Panc1 (cell line): ENCODE measurements at regions not wholly inside any gene's neighbourhood (a gene's known extent, or its start where the extent isn't known, plus 50 kb on each side); places are given as distances from the start of the nearest gene placed in this dataset.

Source experiments
- ATAC-seq: fragments of 200-7000 bp; cut with Tn5 transposase; 2 replicates; pipeline ENCODE4 v1.9.1; 2020; ENCODE audit warnings: mild to moderate bottlenecking, moderate library complexity
- BruUV-seq: library from RNA; stranded (reverse); fragments of 400-500 nt; replicated peaks from 2 replicates; lab custom pipeline; 2021; lab: Mats Ljungman, UMichigan
- CTCF ChIA-PET: fragments of 300-600 bp; sonication (Branson Sonifier 250); formaldehyde crosslinking; loops from one replicate; lab custom pipeline; 2022; ENCODE audit warnings: antibody characterized with exemption; lab: Charles Lee
- POLR2A ChIA-PET: fragments of 300-600 bp; sonication (Branson Sonifier 250); formaldehyde crosslinking; loops from one replicate; lab custom pipeline; 2022; ENCODE audit warnings: antibody characterized with exemption; lab: Charles Lee
- DNase-seq: peaks from one replicate; pipeline ENCODE4 v3.0.0-alpha.2; 2010; ENCODE audit warnings: low read depth, low spot score
- H3K27ac ChIP-seq: 2 replicates; pipeline ENCODE4 v1.5.1; 2011; ENCODE audit warnings: mild to moderate bottlenecking, low read length, inconsistent platforms
- H3K27me3 ChIP-seq: fragments of 200-500 bp; sonication (Bioruptor generic); 2 replicates; pipeline ENCODE4 v1.6.0; 2014; ENCODE audit warnings: low read length, inconsistent platforms; ENCODE audit not compliant: control insufficient read depth, insufficient read depth
- H3K36me3 ChIP-seq: fragments of 200-500 bp; sonication (Bioruptor generic); 2 replicates; pipeline ENCODE4 v1.5.1; 2014; ENCODE audit warnings: inconsistent platforms, mild to moderate bottlenecking, low read length, moderate library complexity; ENCODE audit not compliant: control insufficient read depth, insufficient read depth
- H3K4me1 ChIP-seq: 2 replicates; pipeline ENCODE4 v1.5.1; 2011; ENCODE audit warnings: inconsistent platforms, mild to moderate bottlenecking, low read length, moderate library complexity; ENCODE audit not compliant: control insufficient read depth, insufficient read depth
- H3K4me3 ChIP-seq, 2 experiments: 2 replicates each; pipeline ENCODE4 v1.5.1; 2011 to 2012; ENCODE audit warnings: low read depth in 2 of 2, low read length in 2 of 2, mild to moderate bottlenecking in 2 of 2, inconsistent platforms in 1 of 2, moderate library complexity in 1 of 2
- H3K9me3 ChIP-seq: fragments of 200-500 bp; sonication (Bioruptor generic); 2 replicates; pipeline ENCODE4 v1.5.1; 2014; ENCODE audit warnings: low read depth, mild to moderate bottlenecking, inconsistent platforms, low read length, moderate library complexity; ENCODE audit not compliant: control insufficient read depth, insufficient read depth
- CTCF ChIP-seq: fragments of 450-650 bp; IDR thresholded peaks from 2 replicates; pipeline ENCODE4 v1.5.1; 2017; ENCODE audit warnings: mild to moderate bottlenecking
- POLR2AphosphoS5 ChIP-seq: IDR thresholded peaks from 2 replicates; pipeline ENCODE4 v1.6.1; 2012; ENCODE audit warnings: mild to moderate bottlenecking, low read depth, low read length, moderate library complexity
- REST ChIP-seq, 2 experiments: IDR thresholded peaks; 2 replicates each; pipeline ENCODE4 v1.6.1; 2011 to 2012; ENCODE audit warnings: low read depth in 2 of 2, control low read depth in 1 of 2, low read length in 1 of 2, mild to moderate bottlenecking in 1 of 2, moderate library complexity in 1 of 2; ENCODE audit not compliant: insufficient read depth in 1 of 2
- SIN3A ChIP-seq: IDR thresholded peaks from 2 replicates; pipeline ENCODE4 v1.6.1; 2012; ENCODE audit warnings: low read depth, mild to moderate bottlenecking, low read length, moderate library complexity, borderline replicate concordance; ENCODE audit not compliant: insufficient read depth
- TCF7L2 ChIP-seq: IDR thresholded peaks from 2 replicates; pipeline ENCODE4 v1.6.1; 2011; ENCODE audit warnings: mild to moderate bottlenecking, low read depth, low read length, inconsistent platforms
- in situ Hi-C: cut with HindIII; loops from 2 replicates; pipeline ENCODE4 v1.10.0; 2016; ENCODE audit warnings: low sequenced_read_pairs, low pct_unique_long_range_greater_than_20kb
- intact Hi-C: fragments of 100-400 bp; cut with micrococcal nuclease; formaldehyde crosslinking; loops from one replicate; pipeline ENCODE4 v1.10.0; 2022; ENCODE audit not compliant: unreplicated experiment

DNA sequence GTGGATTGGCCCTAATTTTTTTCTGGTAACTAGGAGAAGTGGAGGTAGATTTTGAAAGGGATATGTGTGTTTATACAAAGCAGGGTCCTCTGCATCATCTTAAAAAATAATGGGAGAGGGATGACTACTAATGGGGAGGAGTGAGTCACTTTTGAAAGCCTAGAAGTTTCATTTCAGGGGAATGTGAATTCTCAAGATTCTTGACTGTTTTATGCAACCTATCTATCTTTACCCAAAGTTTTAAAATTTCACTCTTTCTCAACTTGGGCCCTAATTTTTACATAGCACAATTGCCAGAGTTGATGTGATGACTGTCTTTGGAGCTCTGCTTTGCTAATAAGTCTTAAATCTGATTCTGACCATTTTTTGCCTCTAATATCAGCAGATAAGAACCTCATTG lies 445.2 kb downstream of the GRXCR1 start:
- Histone ChIP-seq H3K9me3 (no peaks in the 10 kb centered on the region), H3K27ac (no peak overlapping the region), H3K36me3 (no peaks in the 10 kb centered on the region), H3K27me3 (no peaks in the 10 kb centered on the region), H3K4me1 (no peaks in the 10 kb centered on the region), H3K4me3 (no peak overlapping the region)
- TF ChIP-seq REST (IDR thresholded peaks at IDR 0.05; ENCODE audit: insufficient read depth in 1 of 2, low read depth in 2 of 2, low read length in 1 of 2) (no peak), TCF7L2 (no peak), CTCF (no peak), SIN3A (no peak), POLR2AphosphoS5 (no peak)
- no TSS peak for BruUV-seq
- CTCF ChIA-PET: no interaction called here
- intact Hi-C loops: no loop called here
- in situ Hi-C loops: no loop called here
- POLR2A ChIA-PET: no interaction called here
- DNase-seq (no peak), ATAC-seq (no peak)

DNA sequence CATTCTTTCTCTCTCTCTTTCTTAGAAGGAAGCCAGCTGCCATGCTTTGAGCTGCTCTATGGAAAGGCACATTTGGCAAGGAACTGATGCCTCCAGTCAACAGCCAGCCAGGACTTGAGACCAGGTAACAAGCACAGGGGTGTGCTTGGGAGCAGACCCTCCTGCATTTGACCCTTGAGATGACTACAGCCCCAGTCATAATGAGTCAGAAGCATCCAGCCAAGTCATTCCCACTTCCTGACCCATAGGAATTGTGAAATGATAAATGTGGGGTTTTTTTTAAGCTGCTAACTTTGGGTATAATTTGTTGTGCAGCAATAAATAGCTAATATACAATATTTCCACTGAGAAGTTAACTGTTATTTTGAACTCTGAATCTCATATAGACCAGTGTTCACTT lies 446.9 kb downstream of the GRXCR1 start:
- Histone ChIP-seq H3K36me3 (no peaks in the 10 kb centered on the region), H3K9me3 (no peaks in the 10 kb centered on the region), H3K27ac (no peak overlapping the region), H3K4me1 (no peaks in the 10 kb centered on the region), H3K4me3 (no peak overlapping the region), H3K27me3 (no peaks in the 10 kb centered on the region)
- POLR2A ChIA-PET: no interaction called here
- intact Hi-C loops: no loop called here
- in situ Hi-C loops: no loop called here
- CTCF ChIA-PET: interaction anchor here (0.5 kb wide), 1 partner anchor 323 kb away, joined by 3 read pairs; no protein-coding TSS in a partner anchor
- TF ChIP-seq CTCF (no peak), SIN3A (no peak), REST (IDR thresholded peaks at IDR 0.05; ENCODE audit: insufficient read depth in 1 of 2, low read depth in 2 of 2, low read length in 1 of 2) (no peak), POLR2AphosphoS5 (no peak), TCF7L2 (no peak)
- no TSS peak for BruUV-seq
- no peak for ATAC-seq
- DNase-seq: no peak
